ENCODE measurements at regions not wholly inside any gene's neighbourhood (a gene's known extent, or its start where the extent isn't known, plus 50 kb on each side); places are given as distances from the start of the nearest gene placed in this dataset.

GRCh38 chr6:97805596-97805995, 522.6 kb upstream of the MMS22L start:
- Histone ChIP-seq H2BK12ac (ENCODE audit: low read depth, low read length) (no peak overlapping the region), H2AFZ (ENCODE audit: low read length) (no peak overlapping the region), H3K23me2 (ENCODE audit: low read depth, low read length) (no peaks in the 10 kb centered on the region), H3K4ac (replicated peaks; ENCODE audit: insufficient read length, low read depth, low read length) (no peak overlapping the region), H2BK15ac (ENCODE audit: low read length) (no peak overlapping the region), H3K36me3 (ENCODE audit: control insufficient read depth in 2 of 4, insufficient read depth in 4 of 4, low read length in 3 of 4) (peaks cover 0 to 3% (median 0%) of the 10 kb centered on the region in 4 experiments; a peak in 1 of 8 replicates), H4K20me1 (replicated peaks in 1 of 2; ENCODE audit: control insufficient read depth in 1 of 2, insufficient read depth in 2 of 2, low read length in 2 of 2) (no peaks in the 10 kb centered on the region), H3K79me1 (ENCODE audit: low read depth, low read length) (no peaks in the 10 kb centered on the region), H4K5ac (ENCODE audit: insufficient read length, low read depth, low read length) (no peak overlapping the region), H3K4me3 (ENCODE audit: extremely low read depth in 1 of 4, insufficient read depth in 2 of 4, low read depth in 3 of 4, low read length in 4 of 4) (no peak overlapping the region), H3K79me2 (ENCODE audit: control insufficient read depth in 1 of 2, insufficient read depth in 2 of 2, low read length in 2 of 2) (no peaks in the 10 kb centered on the region), H3K4me1 (replicated peaks in 1 of 4; ENCODE audit: control insufficient read depth in 3 of 4, insufficient read depth in 4 of 4, low read length in 3 of 4) (no peaks in the 10 kb centered on the region), H4K8ac (ENCODE audit: extremely low read depth, insufficient read depth, low read length) (no peak overlapping the region), H2BK120ac (replicated peaks; ENCODE audit: low read depth, low read length) (no peak overlapping the region), H2BK5ac (ENCODE audit: low read depth, low read length) (no peak overlapping the region), H3K27me3 (replicated peaks in 1 of 4; ENCODE audit: control insufficient read depth in 3 of 4, extremely low read depth in 1 of 4, insufficient read depth in 3 of 4, low read length in 3 of 4) (no peaks in the 10 kb centered on the region), H2BK20ac (ENCODE audit: low read length) (no peak overlapping the region), H3K9me3 (ENCODE audit: insufficient read depth in 2 of 2, low read depth in 1 of 2, low read length in 1 of 2) (no peaks in the 10 kb centered on the region), H3K4me2 (ENCODE audit: insufficient read depth in 1 of 2, low read depth in 2 of 2, low read length in 2 of 2) (no peak overlapping the region), H2AK5ac (ENCODE audit: low read depth, low read length) (no peak overlapping the region), H3K9ac (replicated peaks in 1 of 4; ENCODE audit: extremely low read depth in 1 of 4, low read depth in 3 of 4, low read length in 3 of 4) (no peak overlapping the region), H3K18ac (ENCODE audit: extremely low read depth, low read length) (no peak overlapping the region), H3K56ac (replicated peaks; ENCODE audit: insufficient read length, low read depth, low read length) (no peak overlapping the region), H3K27ac (ENCODE audit: low read depth, low read length) (no peak overlapping the region), H3K23ac (ENCODE audit: insufficient read length) (no peak overlapping the region), H4K91ac (replicated peaks; ENCODE audit: insufficient read length, low read length) (no peak overlapping the region), H3K14ac (ENCODE audit: insufficient read length) (no peak overlapping the region)
- ChIA-PET POLR2A (ENCODE audit: partially characterized antibody) (interaction anchor here (1.0 to 1.5 kb wide), 2 partner anchors 10 to 22 kb away, joined by 3 read pairs; no protein-coding TSS in a partner anchor), CTCF (ENCODE audit: partially characterized antibody) (interaction anchor here (0.6 to 0.7 kb wide), 2 partner anchors 11 to 82 kb away, joined by 3 read pairs; no protein-coding TSS in a partner anchor)
- FAIRE-seq, result no peak
- DNase-seq (ENCODE audit: low read depth in 1 of 2, low spot score in 2 of 2), result no peak
- TF ChIP-seq CREB1 (IDR thresholded peaks at IDR 0.05), result no peak
- no peak for TF ChIP-seq CTBP2 (IDR thresholded peaks at IDR 0.05; ENCODE audit: borderline replicate concordance, insufficient read depth, insufficient read length, low read length)
- no peak for TF ChIP-seq MAFK (IDR thresholded peaks at IDR 0.05; ENCODE audit: low read depth, low read length)
- no peak for TF ChIP-seq EZH2 (IDR thresholded peaks at IDR 0.05; ENCODE audit: low read depth, low read length, severe bottlenecking)
- TF ChIP-seq CHD2 (IDR thresholded peaks at IDR 0.05; ENCODE audit: low read length), result no peak
- no peak for TF ChIP-seq BACH1 (IDR thresholded peaks at IDR 0.05; ENCODE audit: low read length)
- no peak for TF ChIP-seq SP2 (IDR thresholded peaks at IDR 0.05; ENCODE audit: low read length)
- TF ChIP-seq GABPA (IDR thresholded peaks at IDR 0.05; ENCODE audit: borderline replicate concordance, insufficient read depth, low read length), result no peak
- TF ChIP-seq POU5F1 (IDR thresholded peaks at IDR 0.05; ENCODE audit: low read depth, low read length), result no peak
- TF ChIP-seq GTF2F1 (IDR thresholded peaks at IDR 0.05; ENCODE audit: borderline replicate concordance, low read depth, low read length), result no peak
- no peak for TF ChIP-seq BCL11A (IDR thresholded peaks at IDR 0.05; ENCODE audit: low read depth in 2 of 2, low read length in 2 of 2)
- TF ChIP-seq KDM5A (IDR thresholded peaks at IDR 0.05; ENCODE audit: low read length), result no peak
- TF ChIP-seq ATF2 (IDR thresholded peaks at IDR 0.05; ENCODE audit: low read length), result no peak
- TF ChIP-seq USF2 (IDR thresholded peaks at IDR 0.05; ENCODE audit: low read length), result no peak
